ENCODE measurements at regions not wholly inside any gene's neighbourhood (a gene's known extent, or its start where the extent isn't known, plus 50 kb on each side); places are given as distances from the start of the nearest gene placed in this dataset.

GRCh38 chrX:40834225-40834624 is 98.9 kb upstream of the MED14 start:
- Histone ChIP-seq H3K27ac (ENCODE audit: low read length in 2 of 2) (no peak overlapping the region), H3K4me3 (ENCODE audit: control extremely low read depth in 1 of 5, extremely low read depth in 1 of 5, insufficient read depth in 1 of 5, low read depth in 2 of 5, low read length in 4 of 5) (no peak overlapping the region), H3K9ac (ENCODE audit: low read length) (no peak overlapping the region), H3K4me1 (ENCODE audit: control insufficient read depth in 2 of 2, insufficient read depth in 2 of 2, low read length in 2 of 2) (no peaks in the 10 kb centered on the region), H3K9me3 (ENCODE audit: control extremely low read depth in 1 of 3, control insufficient read depth in 2 of 3, insufficient read depth in 1 of 3, low read length in 2 of 3) (no peaks in the 10 kb centered on the region), H2AFZ (ENCODE audit: insufficient read depth, low read depth, low read length, poor library complexity, severe bottlenecking) (no peak overlapping the region), H3K79me2 (ENCODE audit: control insufficient read depth, insufficient read depth, low read length) (no peaks in the 10 kb centered on the region), H3K36me3 (replicated peaks in 1 of 2; ENCODE audit: control extremely low read depth in 1 of 2, control insufficient read depth in 1 of 2, extremely low read depth in 1 of 2, insufficient read depth in 2 of 2, low read length in 1 of 2) (no peaks in the 10 kb centered on the region), H4K20me1 (ENCODE audit: control insufficient read depth, insufficient read depth, low read length, poor library complexity, severe bottlenecking) (no peaks in the 10 kb centered on the region), H3K4me2 (replicated peaks; ENCODE audit: low read depth, low read length, poor library complexity, severe bottlenecking) (no peak overlapping the region), H3K27me3 (replicated peaks in 1 of 4; ENCODE audit: control extremely low read depth in 1 of 4, control insufficient read depth in 3 of 4, insufficient read depth in 4 of 4, low read length in 3 of 4) (no peaks in the 10 kb centered on the region)
- ChIA-PET CTCF (no interaction called here), POLR2A (no interaction called here)
- Mint-ChIP-seq H3K4me1 (no peaks in the 10 kb centered on the region), H3K4me3 (no peak overlapping the region), H3K27me3 (no peaks in the 10 kb centered on the region), H3K27ac (no peak overlapping the region), H3K9me3 (ENCODE audit: insufficient read depth) (no peaks in the 10 kb centered on the region)
- no peak for DNase-seq
- intact Hi-C loops (cut with micrococcal nuclease) = no loop called here
- WGBS (ENCODE audit: insufficient coverage) = 98% methylated on average over 26 of the region's 33 CpGs
- TF ChIP-seq EZH2 (IDR thresholded peaks at IDR 0.05; ENCODE audit: borderline replicate concordance, insufficient read depth, low read depth, low read length, poor library complexity, severe bottlenecking) = no peak
- no peak for ATAC-seq (ENCODE audit: low read depth)

DNA sequence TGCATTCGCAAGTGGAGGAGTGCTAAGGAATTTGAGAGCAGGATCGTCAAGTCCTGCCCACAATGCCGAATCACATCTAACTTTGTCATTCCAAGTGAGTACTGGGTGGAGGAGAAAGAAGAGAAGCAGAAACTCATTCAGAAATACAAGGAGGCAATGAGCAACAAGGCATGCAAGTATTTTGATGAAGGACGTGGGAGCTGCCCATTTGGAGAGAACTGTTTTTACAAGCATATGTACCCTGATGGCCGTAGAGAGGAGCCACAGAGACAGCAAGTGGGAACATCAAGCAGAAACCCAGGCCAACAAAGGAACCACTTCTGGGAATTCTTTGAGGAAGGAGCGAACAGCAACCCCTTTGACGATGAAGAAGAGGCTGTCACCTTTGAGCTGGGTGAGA is 100.2 kb upstream of the MED14 start:
- CTCF ChIA-PET = no interaction called here
- H2AFZ ChIP-seq (ENCODE audit: insufficient read depth, low read depth, low read length, poor library complexity, severe bottlenecking) = no peak overlapping the region
- no peaks in the 10 kb centered on the region for H3K79me2 ChIP-seq (ENCODE audit: control insufficient read depth, insufficient read depth, low read length)
- H3K4me2 ChIP-seq (replicated peaks; ENCODE audit: low read depth, low read length, poor library complexity, severe bottlenecking) = no peak overlapping the region
- Mint-ChIP-seq H3K9me3 (ENCODE audit: insufficient read depth) (peaks cover 4% of the 10 kb centered on the region), H3K4me3 (no peak overlapping the region), H3K27ac (no peak overlapping the region), H3K27me3 (peaks cover 4% of the 10 kb centered on the region), H3K4me1 (no peaks in the 10 kb centered on the region)
- no peak for DNase-seq
- no peaks in the 10 kb centered on the region for H3K27me3 ChIP-seq (replicated peaks in 1 of 4; ENCODE audit: control extremely low read depth in 1 of 4, control insufficient read depth in 3 of 4, insufficient read depth in 4 of 4, low read length in 3 of 4)
- peaks cover 0 to 4% (median 0%) of the 10 kb centered on the region in 3 donors for H3K9me3 ChIP-seq (ENCODE audit: control extremely low read depth in 1 of 3, control insufficient read depth in 2 of 3, insufficient read depth in 1 of 3, low read length in 2 of 3)
- H3K36me3 ChIP-seq (replicated peaks in 1 of 2; ENCODE audit: control extremely low read depth in 1 of 2, control insufficient read depth in 1 of 2, extremely low read depth in 1 of 2, insufficient read depth in 2 of 2, low read length in 1 of 2) = no peaks in the 10 kb centered on the region
- intact Hi-C loops (cut with micrococcal nuclease) = no loop called here
- H3K27ac ChIP-seq (ENCODE audit: low read length in 2 of 2) = no peak overlapping the region
- no peaks in the 10 kb centered on the region for H3K4me1 ChIP-seq (ENCODE audit: control insufficient read depth in 2 of 2, insufficient read depth in 2 of 2, low read length in 2 of 2)
- no peaks in the 10 kb centered on the region for H4K20me1 ChIP-seq (ENCODE audit: control insufficient read depth, insufficient read depth, low read length, poor library complexity, severe bottlenecking)
- POLR2A ChIA-PET = no interaction called here
- no peak for ATAC-seq (ENCODE audit: low read depth)
- no peak overlapping the region for H3K9ac ChIP-seq (ENCODE audit: low read length)
- H3K4me3 ChIP-seq (ENCODE audit: control extremely low read depth in 1 of 5, extremely low read depth in 1 of 5, insufficient read depth in 1 of 5, low read depth in 2 of 5, low read length in 4 of 5) = no peak overlapping the region
- TF ChIP-seq EZH2 (IDR thresholded peaks at IDR 0.05; ENCODE audit: borderline replicate concordance, insufficient read depth, low read depth, low read length, poor library complexity, severe bottlenecking) (no peak), CTCF (IDR thresholded peaks at IDR 0.05) (no peak)
- WGBS (ENCODE audit: insufficient coverage) = 92% methylated on average over 2 of the region's 7 CpGs

Data from B cell (primary cell).